HUES48 (cell line): ENCODE measurements at regions not wholly inside any gene's neighbourhood (a gene's known extent, or its start where the extent isn't known, plus 50 kb on each side); places are given as distances from the start of the nearest gene placed in this dataset.

ENCODE experiments used
- H3K27ac ChIP-seq: one replicate; pipeline ENCODE4 v1.7.0; 2013; ENCODE audit warnings: low read depth, low read length, inconsistent platforms
- H3K27me3 ChIP-seq: 2 replicates; pipeline ENCODE4 v1.6.1; 2013; ENCODE audit warnings: mild to moderate bottlenecking, low read length; ENCODE audit not compliant: control insufficient read depth, insufficient read depth
- H3K36me3 ChIP-seq: 2 replicates; pipeline ENCODE4 v1.6.1; 2013; ENCODE audit warnings: low read length; ENCODE audit not compliant: control insufficient read depth, insufficient read depth
- H3K4me1 ChIP-seq: 2 replicates; pipeline ENCODE4 v1.6.1; 2013; ENCODE audit warnings: mild to moderate bottlenecking, low read length; ENCODE audit not compliant: control insufficient read depth, insufficient read depth
- H3K4me3 ChIP-seq: 2 replicates; pipeline ENCODE4 v1.5.1; 2013; ENCODE audit warnings: mild to moderate bottlenecking, low read depth, low read length
- H3K9ac ChIP-seq: 2 replicates; pipeline ENCODE4 v1.6.1; 2013; ENCODE audit warnings: mild to moderate bottlenecking, low read depth, low read length, moderate library complexity
- H3K9me3 ChIP-seq: 2 replicates; pipeline ENCODE4 v1.6.1; 2013; ENCODE audit warnings: low read length; ENCODE audit not compliant: control insufficient read depth, insufficient read depth

DNA sequence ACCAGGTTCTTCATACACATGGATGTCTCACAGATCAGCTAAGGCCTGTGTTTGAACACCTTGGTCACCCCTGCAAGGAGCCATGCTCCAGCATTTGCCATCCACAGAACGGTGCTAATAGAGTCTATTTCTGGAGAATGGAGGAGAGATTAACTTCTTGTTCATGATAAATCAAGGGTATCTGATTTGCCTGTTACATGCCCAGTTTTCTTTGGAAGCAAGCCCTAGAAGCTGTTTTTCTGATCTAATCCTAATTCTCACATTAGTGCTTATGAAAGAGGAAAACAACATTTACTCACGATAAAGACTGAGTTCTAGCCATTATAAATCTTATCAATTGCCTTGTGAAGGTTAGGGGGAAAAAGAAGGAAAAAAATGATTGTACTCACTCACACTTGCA lies 119.6 kb upstream of the DTNA start:
- Histone ChIP-seq H3K4me3 (no peak overlapping the region), H3K27me3 (no peaks in the 10 kb centered on the region), H3K4me1 (peaks cover 39% of the 10 kb centered on the region), H3K9ac (no peak overlapping the region), H3K27ac (no peak overlapping the region), H3K9me3 (no peaks in the 10 kb centered on the region), H3K36me3 (no peaks in the 10 kb centered on the region)

DNA sequence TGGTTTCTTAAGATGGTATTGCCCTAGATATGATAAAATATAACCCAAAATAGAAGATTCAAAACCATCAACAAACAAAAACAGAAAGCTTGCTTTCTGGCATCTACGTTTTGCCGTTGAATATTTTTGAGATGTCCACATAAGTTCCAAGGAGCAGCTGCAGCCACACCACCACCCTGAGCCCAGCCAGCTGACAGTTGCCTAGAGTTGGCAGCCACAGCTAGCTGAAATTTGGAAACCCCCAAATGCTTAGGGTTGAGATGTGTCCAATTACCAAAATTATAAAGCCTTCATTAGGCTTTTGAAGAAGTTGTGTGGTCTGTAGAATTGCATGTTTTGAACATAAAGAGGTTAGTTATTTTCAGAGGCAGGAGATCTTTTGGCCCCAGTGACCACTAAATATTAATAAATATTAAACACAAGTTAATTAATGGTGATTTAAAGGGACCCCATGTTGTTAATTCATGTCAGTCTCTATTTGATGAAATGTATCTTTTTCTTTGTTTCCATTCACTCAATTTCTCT lies 118.1 kb upstream of the DTNA start:
- no peak overlapping the region for H3K4me3 ChIP-seq
- no peaks in the 10 kb centered on the region for H3K27me3 ChIP-seq
- H3K36me3 ChIP-seq = no peaks in the 10 kb centered on the region
- H3K9ac ChIP-seq = no peak overlapping the region
- no peak overlapping the region for H3K27ac ChIP-seq
- no peaks in the 10 kb centered on the region for H3K9me3 ChIP-seq
- peaks cover 40% of the 10 kb centered on the region for H3K4me1 ChIP-seq

DNA sequence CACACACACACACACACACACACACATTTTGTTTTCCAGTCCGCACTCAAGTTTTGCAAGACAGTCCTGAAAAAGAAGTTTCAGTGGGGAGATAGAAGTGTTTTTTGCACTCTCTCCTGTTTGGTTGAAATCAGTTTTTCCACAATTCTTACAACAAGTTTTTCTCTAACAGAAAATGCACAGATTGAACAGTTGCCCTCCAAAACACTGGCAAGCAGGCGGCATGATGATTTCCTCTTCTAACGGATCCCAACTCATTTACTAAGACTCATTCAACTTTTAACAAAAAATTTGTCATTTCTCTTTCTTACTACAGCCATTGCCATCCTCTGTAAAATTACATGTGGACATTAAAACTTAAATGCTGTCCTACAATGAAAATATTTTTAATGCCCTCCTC lies 117.6 kb upstream of the DTNA start:
- H3K27ac ChIP-seq = peak overlapping the region; percentile 10
- peaks cover 40% of the 10 kb centered on the region for H3K4me1 ChIP-seq

DNA sequence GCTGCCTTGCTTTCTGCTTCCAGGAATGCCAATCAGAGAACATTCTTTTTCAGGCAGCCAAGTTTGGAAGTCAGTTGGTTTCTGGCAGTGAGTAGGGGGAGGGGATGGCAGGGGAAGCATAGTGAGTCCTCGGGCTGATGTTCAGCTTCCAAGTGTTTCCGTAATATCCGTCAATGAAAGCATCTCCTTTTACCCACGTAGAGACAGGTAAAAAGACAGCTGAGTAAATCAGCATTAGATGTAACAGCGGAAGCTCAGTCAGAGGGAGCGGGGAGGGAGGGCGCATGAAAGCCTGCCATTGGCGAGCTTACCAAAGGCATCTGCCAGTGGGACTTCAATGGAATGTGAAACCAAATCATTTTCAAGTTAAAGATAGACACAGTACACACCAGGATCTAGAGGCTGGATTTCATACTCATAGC lies 117.1 kb upstream of the DTNA start:
- no peaks in the 10 kb centered on the region for H3K36me3 ChIP-seq
- peaks cover 40% of the 10 kb centered on the region for H3K4me1 ChIP-seq
- peak overlapping the region; percentile 1; the same call in 1 of the 2 replicates for H3K9ac ChIP-seq
- no peaks in the 10 kb centered on the region for H3K27me3 ChIP-seq
- H3K4me3 ChIP-seq = peak overlapping the region; percentile 47
- no peaks in the 10 kb centered on the region for H3K9me3 ChIP-seq
- peak overlapping the region; percentile 10 for H3K27ac ChIP-seq

More for the DNA sequence above, 117.6 kb upstream of the DTNA start:
- no peaks in the 10 kb centered on the region for H3K9me3 ChIP-seq
- peak overlapping the region; percentile 47 for H3K4me3 ChIP-seq
- peak overlapping the region; percentile 1; the same call in 1 of the 2 replicates for H3K9ac ChIP-seq
- H3K27me3 ChIP-seq = no peaks in the 10 kb centered on the region
- no peaks in the 10 kb centered on the region for H3K36me3 ChIP-seq

DNA sequence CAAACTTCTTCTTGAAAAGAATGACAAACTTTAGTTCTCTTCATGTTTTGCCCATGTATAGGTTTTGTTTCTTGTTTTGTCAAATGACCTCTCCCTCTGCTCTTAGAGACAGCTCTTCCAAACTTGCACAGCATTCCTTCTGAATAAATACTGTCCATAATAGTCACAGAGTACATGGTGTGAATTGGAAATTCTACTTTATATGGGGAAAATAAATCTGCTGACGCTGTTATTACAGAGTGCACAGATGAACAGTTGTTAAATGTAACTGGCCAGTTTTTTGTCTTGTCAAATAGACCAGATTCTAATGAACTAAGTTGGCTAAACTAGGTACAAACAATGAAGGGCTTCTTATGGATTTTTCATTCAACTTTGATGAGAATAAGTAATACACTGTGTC lies 115.8 kb upstream of the DTNA start:
- H3K4me3 ChIP-seq = no peak overlapping the region
- H3K27me3 ChIP-seq = no peaks in the 10 kb centered on the region
- peaks cover 40% of the 10 kb centered on the region for H3K4me1 ChIP-seq
- H3K27ac ChIP-seq = no peak overlapping the region
- H3K9ac ChIP-seq = no peak overlapping the region
- no peaks in the 10 kb centered on the region for H3K9me3 ChIP-seq
- no peaks in the 10 kb centered on the region for H3K36me3 ChIP-seq

DNA sequence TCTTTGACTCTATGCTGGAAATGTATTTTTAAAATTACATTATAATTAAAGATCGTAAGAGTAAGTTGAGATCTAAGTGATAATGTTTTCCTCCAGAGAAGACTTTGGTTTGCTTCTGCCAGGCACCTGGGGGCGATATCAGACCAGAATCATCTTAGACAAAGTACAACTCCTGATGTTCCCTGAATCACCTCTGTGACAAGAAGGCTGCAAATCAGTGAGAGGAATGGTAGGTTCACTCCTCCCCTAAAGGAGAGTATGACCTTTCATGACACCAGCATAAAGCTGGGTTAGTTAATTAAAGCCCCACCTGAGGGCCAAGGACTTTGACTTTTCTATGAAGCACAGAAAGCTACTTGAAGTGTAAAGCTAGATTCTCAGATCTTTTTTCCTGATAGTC lies 114.4 kb upstream of the DTNA start:
- Histone ChIP-seq H3K36me3 (no peaks in the 10 kb centered on the region), H3K27ac (no peak overlapping the region), H3K4me3 (no peak overlapping the region), H3K9me3 (no peaks in the 10 kb centered on the region), H3K27me3 (no peaks in the 10 kb centered on the region), H3K9ac (no peak overlapping the region), H3K4me1 (peaks cover 40% of the 10 kb centered on the region)

DNA sequence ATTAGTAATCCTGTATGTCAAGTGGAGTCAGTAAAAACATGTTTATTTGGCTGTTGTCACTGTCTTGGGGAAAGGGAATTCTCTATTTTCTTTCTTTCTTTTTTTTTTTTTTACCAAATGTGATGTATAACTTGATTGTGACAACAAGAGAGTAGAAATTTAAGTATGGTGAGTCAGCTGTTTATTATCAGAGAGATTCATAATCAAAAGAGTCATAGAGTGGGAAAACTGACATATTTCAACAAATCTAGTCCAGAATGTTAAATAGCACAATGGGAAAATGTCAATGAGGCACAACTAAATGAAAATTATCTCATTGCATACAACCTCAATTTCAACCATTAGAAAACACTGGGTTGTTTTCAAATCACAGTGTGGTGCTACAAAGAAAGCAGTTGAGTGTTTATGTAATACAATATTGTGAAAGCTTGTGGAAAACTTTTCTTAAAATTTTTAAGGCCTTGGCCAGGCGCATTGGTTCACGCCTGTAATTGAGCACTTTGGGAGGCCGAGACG lies 111.9 kb upstream of the DTNA start:
- peaks cover 29% of the 10 kb centered on the region for H3K4me1 ChIP-seq
- no peaks in the 10 kb centered on the region for H3K36me3 ChIP-seq
- no peak overlapping the region for H3K27ac ChIP-seq
- no peak overlapping the region for H3K9ac ChIP-seq
- no peaks in the 10 kb centered on the region for H3K9me3 ChIP-seq
- no peak overlapping the region for H3K4me3 ChIP-seq
- no peaks in the 10 kb centered on the region for H3K27me3 ChIP-seq

DNA sequence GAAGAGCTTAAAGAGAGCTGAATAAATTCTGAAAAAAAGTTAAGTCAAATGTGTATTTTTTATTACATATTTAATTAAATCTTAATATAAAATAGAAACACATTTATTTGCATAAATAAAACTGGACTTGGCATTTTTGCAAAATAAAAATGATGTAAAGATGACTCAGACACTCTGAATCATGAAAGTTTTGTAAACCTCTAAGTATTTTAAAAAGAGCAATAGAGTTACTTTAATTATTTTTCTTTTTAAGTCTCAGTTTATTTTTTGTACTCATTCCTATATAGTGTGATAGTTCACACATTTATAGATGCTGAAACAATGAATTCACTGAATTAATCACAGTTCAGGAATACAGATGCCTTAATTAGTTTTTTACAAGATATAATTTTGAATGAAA lies 109.9 kb upstream of the DTNA start:
- H3K36me3 ChIP-seq = no peaks in the 10 kb centered on the region
- H3K27me3 ChIP-seq = no peaks in the 10 kb centered on the region
- no peak overlapping the region for H3K4me3 ChIP-seq
- H3K27ac ChIP-seq = no peak overlapping the region
- no peak overlapping the region for H3K9ac ChIP-seq
- H3K4me1 ChIP-seq = peaks cover 16% of the 10 kb centered on the region
- no peaks in the 10 kb centered on the region for H3K9me3 ChIP-seq

DNA sequence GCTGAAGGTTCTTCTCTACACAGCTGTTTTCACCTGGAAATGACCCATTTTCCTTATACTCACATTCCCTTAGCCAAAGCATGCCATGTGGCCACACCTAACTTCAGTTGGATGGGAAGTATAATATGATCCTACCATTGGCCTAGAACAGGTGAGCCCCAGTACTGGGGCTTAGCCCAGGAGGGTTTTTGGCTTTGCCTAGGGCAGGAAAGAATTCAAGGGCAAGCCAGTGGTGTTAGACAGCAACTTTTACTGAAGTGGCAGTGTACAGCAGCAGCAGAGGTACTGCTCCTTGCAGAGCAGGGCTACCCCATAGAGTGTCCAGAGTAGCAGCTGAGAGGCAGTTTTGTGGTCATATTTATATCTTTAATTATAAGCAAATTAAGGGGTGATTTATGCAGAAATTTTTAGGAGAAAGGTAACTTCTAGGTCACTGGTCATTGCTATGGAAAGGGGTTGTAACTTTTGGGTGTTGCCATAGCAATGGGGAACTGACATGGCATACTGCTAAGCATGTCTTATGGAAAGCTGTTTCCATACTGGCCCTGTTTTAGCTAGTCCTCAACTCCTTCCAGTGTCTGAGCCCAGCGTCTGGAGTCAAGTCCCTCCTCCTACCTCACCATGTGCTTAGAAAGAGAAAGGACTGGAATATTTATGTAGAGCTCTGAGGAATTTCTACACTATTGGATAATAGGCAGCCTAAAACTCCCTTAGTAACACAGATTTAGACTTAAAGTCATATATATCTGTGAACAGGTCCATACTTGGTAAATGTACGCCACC lies 109.0 kb upstream of the DTNA start:
- Histone ChIP-seq H3K27me3 (no peaks in the 10 kb centered on the region), H3K27ac (no peak overlapping the region), H3K9ac (no peak overlapping the region), H3K36me3 (no peaks in the 10 kb centered on the region), H3K4me1 (peaks cover 17% of the 10 kb centered on the region), H3K9me3 (no peaks in the 10 kb centered on the region), H3K4me3 (no peak overlapping the region)

DNA sequence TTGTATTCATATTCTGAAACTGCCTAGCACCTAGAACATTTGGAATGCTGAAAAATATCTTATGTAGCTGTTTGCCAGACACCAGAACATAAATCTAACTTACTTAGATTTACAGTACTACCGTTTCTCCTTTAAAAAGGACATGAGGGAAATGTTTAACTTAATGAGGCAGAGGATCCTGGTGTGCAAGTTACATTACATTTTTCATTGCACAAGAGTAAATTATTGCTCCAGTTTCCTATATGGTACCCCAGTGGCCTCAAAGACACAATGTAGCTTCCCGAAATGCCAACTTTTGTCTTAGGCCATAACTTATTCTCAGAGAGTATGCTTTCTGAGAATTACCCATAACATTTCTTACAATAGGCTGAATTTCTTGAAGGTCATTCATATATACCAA lies 105.5 kb upstream of the DTNA start:
- H3K9me3 ChIP-seq = no peaks in the 10 kb centered on the region
- no peaks in the 10 kb centered on the region for H3K36me3 ChIP-seq
- no peaks in the 10 kb centered on the region for H3K27me3 ChIP-seq
- H3K4me3 ChIP-seq = no peak overlapping the region; the same call in 1 of the 2 replicates
- peaks cover 17% of the 10 kb centered on the region for H3K4me1 ChIP-seq
- H3K9ac ChIP-seq = no peak overlapping the region
- no peak overlapping the region for H3K27ac ChIP-seq

DNA sequence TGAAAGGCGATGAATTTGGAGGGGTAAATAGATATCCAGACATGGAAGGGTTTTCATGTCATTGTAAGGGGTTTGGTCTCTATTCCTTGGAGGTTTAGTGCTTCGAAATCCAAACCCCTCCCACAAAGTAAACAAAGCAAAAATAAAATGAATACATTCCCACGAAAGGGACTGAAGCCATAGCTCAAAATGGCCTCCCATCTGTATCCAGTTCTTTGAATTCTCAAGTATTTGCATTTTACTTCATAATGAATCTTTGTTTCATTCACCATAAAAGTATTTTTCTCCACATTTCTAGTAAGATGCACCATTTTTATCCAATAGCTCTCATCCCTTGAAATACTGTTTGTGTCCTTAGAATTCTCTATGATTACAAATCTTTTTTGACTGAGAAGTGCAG lies 103.2 kb upstream of the DTNA start:
- Histone ChIP-seq H3K27me3 (no peaks in the 10 kb centered on the region), H3K4me3 (no peak overlapping the region), H3K36me3 (no peaks in the 10 kb centered on the region), H3K9me3 (no peaks in the 10 kb centered on the region), H3K9ac (no peak overlapping the region), H3K27ac (no peak overlapping the region), H3K4me1 (peaks cover 10% of the 10 kb centered on the region; the same call in 1 of the 2 replicates)
